Nephron progenitor cell (in vitro differentiated cells): ENCODE measurements at regions not wholly inside any gene's neighbourhood (a gene's known extent, or its start where the extent isn't known, plus 50 kb on each side); places are given as distances from the start of the nearest gene placed in this dataset.

Experiments used
- DNase-seq: peaks from one replicate; pipeline ENCODE4 v3.0.0; 2021
- H3K27ac Mint-ChIP-seq: 2 replicates; pipeline ENCODE4 v1.8.0; 2021; ENCODE audit warnings: mild to moderate bottlenecking, moderate library complexity, mixed read lengths
- H3K27me3 Mint-ChIP-seq: 2 replicates; pipeline ENCODE4 v1.8.0; 2021; ENCODE audit warnings: mild to moderate bottlenecking, low read depth, mixed read lengths; ENCODE audit not compliant: poor library complexity
- H3K36me3 Mint-ChIP-seq: 2 replicates; pipeline ENCODE4 v1.8.0; 2021; ENCODE audit warnings: low read depth, mixed read lengths
- H3K4me1 Mint-ChIP-seq: 2 replicates; pipeline ENCODE4 v1.8.0; 2021; ENCODE audit warnings: mixed read lengths
- H3K4me3 Mint-ChIP-seq: 2 replicates; pipeline ENCODE4 v1.8.0; 2021; ENCODE audit warnings: mild to moderate bottlenecking, moderate library complexity, mixed read lengths
- H3K9me3 Mint-ChIP-seq: 2 replicates; pipeline ENCODE4 v1.8.0; 2021; ENCODE audit warnings: mild to moderate bottlenecking, moderate library complexity, mixed read lengths
- CTCF ChIP-seq: fragments of 200-600 bp; sonication (generic); IDR thresholded peaks from 2 replicates; pipeline ENCODE4 v1.5.0; 2021; ENCODE audit warnings: antibody characterized with exemption

GRCh38 chr5:4893063-4893744 lies 246.9 kb upstream of the ADAMTS16 start:
- no peak for TF ChIP-seq CTCF
- H3K4me1 Mint-ChIP-seq = no peaks in the 10 kb centered on the region
- no peak for DNase-seq
- no peak overlapping the region for H3K4me3 Mint-ChIP-seq
- H3K36me3 Mint-ChIP-seq = no peaks in the 10 kb centered on the region
- no peaks in the 10 kb centered on the region for H3K9me3 Mint-ChIP-seq
- no peak overlapping the region for H3K27ac Mint-ChIP-seq
- H3K27me3 Mint-ChIP-seq = peaks cover 20% of the 10 kb centered on the region

DNA sequence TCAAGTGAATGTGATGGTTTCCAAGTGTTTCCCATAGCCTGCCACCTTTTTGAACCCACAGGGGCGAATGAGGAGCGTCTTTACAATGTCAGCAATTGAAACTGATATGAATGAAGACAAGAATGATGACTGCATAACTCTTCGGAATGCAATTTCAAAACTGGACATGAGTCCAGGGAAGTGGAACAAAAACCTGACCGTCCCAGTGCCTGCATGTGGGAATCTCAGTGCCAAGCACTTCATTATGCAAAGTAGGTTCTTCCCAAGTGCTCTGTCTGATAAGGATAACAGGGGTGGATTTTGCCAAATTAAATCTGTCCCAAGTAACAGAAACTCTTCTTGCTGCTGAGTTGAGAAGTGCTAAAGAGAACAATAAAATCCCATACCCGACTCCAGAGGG lies 243.8 kb upstream of the ADAMTS16 start:
- H3K4me1 Mint-ChIP-seq = no peaks in the 10 kb centered on the region
- H3K36me3 Mint-ChIP-seq = no peaks in the 10 kb centered on the region

GRCh38 chr5:4901305-4901811 lies 238.8 kb upstream of the ADAMTS16 start:
- H3K36me3 Mint-ChIP-seq = no peaks in the 10 kb centered on the region
- H3K4me1 Mint-ChIP-seq = no peaks in the 10 kb centered on the region
- no peaks in the 10 kb centered on the region for H3K9me3 Mint-ChIP-seq
- no peak overlapping the region for H3K4me3 Mint-ChIP-seq
- no peak overlapping the region for H3K27ac Mint-ChIP-seq
- H3K27me3 Mint-ChIP-seq = peaks cover 17% of the 10 kb centered on the region
- no peak for TF ChIP-seq CTCF
- DNase-seq = no peak

More for the DNA sequence above, 243.8 kb upstream of the ADAMTS16 start:
- Mint-ChIP-seq H3K27me3 (peaks cover 8% of the 10 kb centered on the region), H3K27ac (no peak overlapping the region), H3K4me3 (no peak overlapping the region), H3K9me3 (no peaks in the 10 kb centered on the region)
- no peak for TF ChIP-seq CTCF
- DNase-seq = no peak

DNA sequence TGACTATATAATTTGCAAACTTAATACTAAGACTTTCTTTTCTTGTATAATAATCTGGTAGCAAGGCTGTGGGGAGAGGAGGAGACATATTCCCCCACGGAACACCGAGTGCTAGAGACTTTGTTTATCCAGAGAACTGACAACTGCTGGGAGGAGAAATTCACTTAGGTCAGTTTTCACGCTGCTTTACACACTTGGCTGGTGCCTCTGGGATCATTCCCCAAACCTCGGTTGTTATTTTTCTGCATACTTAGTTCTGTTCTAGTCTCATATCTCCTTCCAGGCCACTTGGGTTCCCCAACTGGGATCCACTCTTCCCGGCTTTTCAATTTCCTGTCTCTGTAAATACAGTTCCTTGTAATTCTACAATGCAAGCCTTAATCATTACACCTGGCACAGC lies 238.2 kb upstream of the ADAMTS16 start:
- H3K27me3 Mint-ChIP-seq = peaks cover 13% of the 10 kb centered on the region
- H3K4me3 Mint-ChIP-seq = no peak overlapping the region
- H3K36me3 Mint-ChIP-seq = no peaks in the 10 kb centered on the region
- H3K4me1 Mint-ChIP-seq = no peaks in the 10 kb centered on the region
- no peak for TF ChIP-seq CTCF
- H3K9me3 Mint-ChIP-seq = no peaks in the 10 kb centered on the region
- no peak overlapping the region for H3K27ac Mint-ChIP-seq
- no peak for DNase-seq

- H3K4me1 Mint-ChIP-seq = no peaks in the 10 kb centered on the region
- H3K27ac Mint-ChIP-seq = no peak overlapping the region
- no peak for TF ChIP-seq CTCF
- no peak for DNase-seq
- H3K4me3 Mint-ChIP-seq = no peak overlapping the region
- no peaks in the 10 kb centered on the region for H3K36me3 Mint-ChIP-seq
- H3K27me3 Mint-ChIP-seq = peaks cover 11% of the 10 kb centered on the region
- no peaks in the 10 kb centered on the region for H3K9me3 Mint-ChIP-seq
These were observed 234.2 kb upstream of the ADAMTS16 start for GRCh38 chr5:4905674-4906520.
